WERI-Rb-1 (cell line): ENCODE measurements at regions not wholly inside any gene's neighbourhood (a gene's known extent, or its start where the extent isn't known, plus 50 kb on each side); places are given as distances from the start of the nearest gene placed in this dataset.

Experiments used
- DNase-seq: peaks from one replicate; pipeline ENCODE4 v3.0.0-alpha.2; 2020
- H3K27ac ChIP-seq: fragments of 250-450 bp; sonication (Bioruptor Pico); 2 replicates; pipeline ENCODE4 v1.5.1; 2020; ENCODE audit warnings: mild to moderate bottlenecking, moderate library complexity
- H3K27me3 ChIP-seq: fragments of 250-450 bp; sonication (Bioruptor Pico); 2 replicates; pipeline ENCODE4 v1.5.1; 2021; ENCODE audit warnings: mild to moderate bottlenecking, low read depth, moderate library complexity; ENCODE audit not compliant: insufficient read depth, severe bottlenecking
- H3K36me3 ChIP-seq: fragments of 250-450 bp; sonication (Bioruptor Pico); 2 replicates; pipeline ENCODE4 v1.5.1; 2020; ENCODE audit warnings: mild to moderate bottlenecking, moderate library complexity
- H3K4me3 ChIP-seq: 2 replicates; pipeline ENCODE4 v1.5.1; 2011; ENCODE audit warnings: low read depth, mild to moderate bottlenecking, control low read depth, low read length
- H3K9me3 ChIP-seq: fragments of 250-450 bp; sonication (Bioruptor Pico); 2 replicates; pipeline ENCODE4 v1.5.1; 2021; ENCODE audit warnings: mild to moderate bottlenecking, moderate library complexity; ENCODE audit not compliant: severe bottlenecking
- TF ChIP-seq, protein P1 (sequence below): IDR thresholded peaks from 2 replicates; pipeline ENCODE4 v1.5.1; 2011; ENCODE audit warnings: low read depth, mild to moderate bottlenecking, control low read depth, inconsistent platforms, low read length

DNA sequence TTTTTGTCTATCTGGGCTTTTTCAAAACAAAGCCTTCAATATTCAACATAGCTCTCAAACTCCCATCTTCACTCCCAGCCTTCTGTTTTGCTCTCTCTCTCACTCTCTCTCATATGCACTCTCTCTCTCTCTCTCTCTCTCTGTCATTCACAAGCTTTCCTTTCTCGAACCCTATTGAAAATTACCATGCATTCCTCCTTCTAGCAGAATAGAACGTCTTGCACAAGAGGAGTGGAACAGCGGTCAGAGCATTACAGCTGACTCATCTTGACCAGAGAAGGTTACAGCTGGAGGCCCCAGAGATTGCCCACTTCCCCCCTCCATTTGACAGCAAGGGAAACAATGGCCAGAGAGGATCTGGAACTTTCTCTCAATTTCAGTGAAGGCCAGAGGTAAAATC is 51.0 kb upstream of the LIFR start:
- H3K27me3 ChIP-seq = no peaks in the 10 kb centered on the region
- no peak overlapping the region for H3K27ac ChIP-seq

DNA sequence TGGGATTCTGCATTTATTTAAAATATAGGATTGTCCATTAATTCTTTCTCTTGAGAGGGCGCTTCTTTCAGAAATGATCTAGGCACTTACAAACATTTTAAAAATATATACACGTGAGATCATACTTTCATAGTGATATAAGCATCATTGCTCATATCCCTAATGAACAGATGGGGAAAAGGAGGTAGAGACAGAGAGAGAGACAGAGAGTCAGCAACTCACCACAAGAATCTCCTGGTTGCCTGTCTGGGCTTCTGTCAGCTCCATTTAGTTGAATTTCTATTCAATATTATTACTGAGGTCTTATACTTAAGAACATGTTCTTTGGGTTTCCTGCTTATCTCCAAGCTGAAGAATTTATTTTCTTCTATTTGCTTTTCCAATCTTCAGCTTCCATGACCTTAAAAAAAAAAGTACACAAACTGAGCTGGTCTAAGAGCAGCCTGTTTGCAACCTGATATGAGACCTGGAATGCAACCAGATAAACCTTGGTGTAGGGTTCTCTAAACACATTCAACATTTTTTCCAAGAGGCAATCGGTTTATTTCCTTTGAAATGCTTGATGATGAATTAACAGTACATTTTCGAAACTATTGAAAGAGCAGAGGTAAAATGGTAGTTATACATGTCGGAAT is 51.6 kb upstream of the LIFR start:
- TF ChIP-seq, protein P1, sequence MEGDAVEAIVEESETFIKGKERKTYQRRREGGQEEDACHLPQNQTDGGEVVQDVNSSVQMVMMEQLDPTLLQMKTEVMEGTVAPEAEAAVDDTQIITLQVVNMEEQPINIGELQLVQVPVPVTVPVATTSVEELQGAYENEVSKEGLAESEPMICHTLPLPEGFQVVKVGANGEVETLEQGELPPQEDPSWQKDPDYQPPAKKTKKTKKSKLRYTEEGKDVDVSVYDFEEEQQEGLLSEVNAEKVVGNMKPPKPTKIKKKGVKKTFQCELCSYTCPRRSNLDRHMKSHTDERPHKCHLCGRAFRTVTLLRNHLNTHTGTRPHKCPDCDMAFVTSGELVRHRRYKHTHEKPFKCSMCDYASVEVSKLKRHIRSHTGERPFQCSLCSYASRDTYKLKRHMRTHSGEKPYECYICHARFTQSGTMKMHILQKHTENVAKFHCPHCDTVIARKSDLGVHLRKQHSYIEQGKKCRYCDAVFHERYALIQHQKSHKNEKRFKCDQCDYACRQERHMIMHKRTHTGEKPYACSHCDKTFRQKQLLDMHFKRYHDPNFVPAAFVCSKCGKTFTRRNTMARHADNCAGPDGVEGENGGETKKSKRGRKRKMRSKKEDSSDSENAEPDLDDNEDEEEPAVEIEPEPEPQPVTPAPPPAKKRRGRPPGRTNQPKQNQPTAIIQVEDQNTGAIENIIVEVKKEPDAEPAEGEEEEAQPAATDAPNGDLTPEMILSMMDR = no peak
- no peaks in the 10 kb centered on the region for H3K36me3 ChIP-seq
- no peaks in the 10 kb centered on the region for H3K9me3 ChIP-seq
- H3K27ac ChIP-seq = no peak overlapping the region
- no peaks in the 10 kb centered on the region for H3K27me3 ChIP-seq
- DNase-seq = no peak
- no peak overlapping the region for H3K4me3 ChIP-seq

More for the DNA sequence above, 51.0 kb upstream of the LIFR start:
- Histone ChIP-seq H3K36me3 (no peaks in the 10 kb centered on the region), H3K4me3 (no peak overlapping the region), H3K9me3 (no peaks in the 10 kb centered on the region)
- no peak for DNase-seq
- TF ChIP-seq, protein P1 = no peak

DNA sequence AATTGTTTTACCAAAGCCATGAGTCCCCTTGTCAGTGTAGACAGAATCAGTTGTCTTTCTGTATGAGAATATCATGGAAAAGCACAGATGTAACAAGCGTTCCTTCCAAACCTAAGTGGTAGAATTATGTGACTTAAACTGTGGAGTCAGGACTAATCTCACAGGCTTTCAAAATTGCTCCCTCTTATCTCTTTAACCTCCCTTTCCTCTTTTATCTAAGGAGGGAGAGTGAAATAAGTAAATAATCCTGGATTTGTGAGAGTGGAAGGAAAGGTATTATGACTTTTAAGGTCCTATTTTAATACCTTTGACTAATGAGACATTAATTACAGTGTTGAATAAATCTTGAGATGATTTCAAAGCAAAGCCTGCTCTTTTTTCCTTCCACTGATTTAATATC is 52.4 kb upstream of the LIFR start:
- DNase-seq = no peak
- H3K36me3 ChIP-seq = no peaks in the 10 kb centered on the region
- H3K27me3 ChIP-seq = no peaks in the 10 kb centered on the region
- TF ChIP-seq, protein P1 = no peak
- no peaks in the 10 kb centered on the region for H3K9me3 ChIP-seq
- no peak overlapping the region for H3K4me3 ChIP-seq
- no peak overlapping the region for H3K27ac ChIP-seq

DNA sequence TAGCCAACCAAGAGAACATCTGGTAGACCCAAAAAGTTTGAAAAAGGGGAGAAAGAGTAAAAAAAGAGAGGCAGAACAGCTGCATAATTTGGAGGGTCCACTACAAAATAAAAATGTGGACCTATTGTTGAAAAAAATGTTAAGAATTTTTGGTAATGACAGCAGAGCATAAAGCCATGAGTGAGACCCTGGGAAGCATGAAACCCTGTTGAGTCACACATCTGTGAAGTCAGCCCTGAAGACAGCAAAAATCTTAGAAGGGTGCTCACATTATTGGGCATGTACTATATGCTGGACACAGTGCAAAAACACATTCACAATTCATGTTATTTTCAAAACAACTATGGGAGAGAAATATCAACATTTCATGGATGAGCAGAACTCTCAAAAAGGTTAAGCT is 56.4 kb upstream of the LIFR start:
- no peaks in the 10 kb centered on the region for H3K27me3 ChIP-seq
- no peaks in the 10 kb centered on the region for H3K36me3 ChIP-seq
- DNase-seq = no peak
- TF ChIP-seq, protein P1 = no peak
- no peaks in the 10 kb centered on the region for H3K9me3 ChIP-seq
- H3K4me3 ChIP-seq = no peak overlapping the region
- no peak overlapping the region for H3K27ac ChIP-seq

DNA sequence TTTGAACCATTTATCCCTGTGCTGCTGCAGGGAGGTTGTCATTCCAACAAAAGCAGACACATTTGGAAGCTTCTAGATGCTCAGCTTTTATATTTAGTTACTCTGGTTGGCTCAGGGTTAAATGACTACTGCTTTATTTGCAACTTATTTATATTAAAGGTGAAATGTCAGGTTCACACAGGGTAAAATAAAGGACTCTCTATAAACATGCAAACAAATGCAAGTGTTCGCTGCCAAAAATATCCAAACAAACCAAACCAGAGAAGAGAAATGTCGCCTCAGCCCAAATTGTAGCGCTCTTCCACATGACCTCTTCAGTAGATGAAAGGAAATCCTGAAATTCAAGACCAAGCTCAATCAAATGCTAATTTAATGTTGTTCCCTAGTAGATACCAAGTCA is 57.0 kb upstream of the LIFR start:
- no peak for DNase-seq
- Histone ChIP-seq H3K36me3 (no peaks in the 10 kb centered on the region), H3K9me3 (no peaks in the 10 kb centered on the region), H3K27me3 (no peaks in the 10 kb centered on the region), H3K4me3 (no peak overlapping the region), H3K27ac (no peak overlapping the region)
- TF ChIP-seq, protein P1 = no peak
